NCI-H510A (cell line): ENCODE measurements at regions not wholly inside any gene's neighbourhood (a gene's known extent, or its start where the extent isn't known, plus 50 kb on each side); places are given as distances from the start of the nearest gene placed in this dataset.

Experiments
- DNase-seq: peaks from one replicate; lab custom pipeline; 2025; lab: John Stamatoyannopoulos, UW

DNA sequence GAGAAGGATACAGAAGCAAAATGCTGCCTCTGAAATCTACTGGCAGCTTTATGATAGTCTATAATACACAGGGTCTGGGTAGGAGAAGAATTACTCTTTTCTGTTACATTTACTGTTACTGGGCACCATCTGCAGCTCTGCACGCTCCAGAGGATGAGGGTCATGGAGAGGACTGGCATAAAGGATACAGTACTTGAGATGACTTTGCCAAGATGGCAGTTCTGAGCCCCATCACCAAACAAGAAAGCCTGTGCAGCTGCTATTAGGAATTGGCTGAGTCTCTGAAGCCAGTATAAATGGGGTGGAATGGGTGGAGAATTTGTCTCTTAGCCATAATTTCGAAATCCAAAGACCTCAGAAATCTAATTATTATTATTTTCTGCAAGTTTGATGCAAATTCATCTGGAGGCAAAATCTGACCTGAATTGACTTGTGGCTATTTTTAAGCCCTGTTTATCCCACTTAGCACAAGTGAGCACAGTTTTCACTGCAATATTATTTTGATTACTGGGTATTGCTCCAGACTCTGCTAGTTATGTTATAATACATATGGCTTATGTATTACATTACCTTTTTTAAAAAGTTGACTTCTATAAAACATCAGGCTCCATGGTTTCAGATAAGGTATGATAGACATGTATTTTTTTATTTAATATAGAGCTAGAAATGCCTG, 579.5 kb downstream of the MBD2 start:
- DNase-seq = no peak

GRCh38 chr18:53639687-53640086, 584.8 kb downstream of the MBD2 start:
- no peak for DNase-seq

- DNase-seq = no peak
Measured at GRCh38 chr18:53629337-53629736, 595.1 kb downstream of the MBD2 start.

GRCh38 chr18:53625997-53626599, 598.4 kb downstream of the MBD2 start:
- DNase-seq = no peak

DNA sequence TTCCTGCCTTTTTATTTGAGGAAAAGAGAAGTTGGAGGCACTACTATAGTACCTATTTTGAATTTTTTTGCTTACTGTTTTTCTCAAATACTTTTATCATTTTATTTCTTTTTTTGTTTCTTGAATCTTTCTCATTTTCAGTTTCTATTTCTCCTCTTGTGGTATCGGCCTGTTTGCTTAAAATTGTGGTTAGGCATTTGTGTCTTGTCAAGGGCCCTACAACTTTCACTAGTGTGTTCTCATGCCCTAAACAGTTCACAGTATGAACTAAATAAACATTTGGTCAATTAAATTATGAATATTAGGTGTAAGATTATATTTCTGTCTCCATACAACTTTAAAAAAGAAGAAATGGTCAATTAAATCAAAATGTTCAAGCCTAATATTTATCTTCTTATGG, 613.5 kb downstream of the MBD2 start:
- DNase-seq = no peak

GRCh38 chr18:53606792-53607191, 617.7 kb downstream of the MBD2 start:
- DNase-seq = no peak

DNA sequence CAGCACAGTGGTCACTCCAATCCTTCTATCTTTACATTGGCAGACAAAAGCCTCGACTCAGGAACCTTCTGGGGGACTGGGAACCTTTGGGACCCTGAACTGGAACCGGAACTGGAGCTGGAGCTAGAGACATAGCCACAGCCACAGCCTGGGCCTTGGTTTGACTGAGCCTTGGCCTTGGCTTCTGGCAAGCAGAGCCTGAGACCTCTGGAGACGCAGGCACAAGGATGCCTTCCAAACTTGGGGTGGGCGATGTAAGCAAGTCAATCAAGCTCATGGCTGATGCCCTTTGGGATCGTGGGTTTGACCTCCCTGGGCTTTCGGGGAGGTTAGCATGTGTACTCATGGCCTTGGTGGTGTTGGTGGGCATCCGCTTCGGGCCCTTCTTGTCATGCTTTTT, 619.3 kb downstream of the MBD2 start:
- DNase-seq = no peak

GRCh38 chr18:53603276-53603675, 621.2 kb downstream of the MBD2 start:
- DNase-seq = no peak

- DNase-seq = no peak
Measured at GRCh38 chr18:53601344-53601743, 623.1 kb downstream of the MBD2 start.

DNA sequence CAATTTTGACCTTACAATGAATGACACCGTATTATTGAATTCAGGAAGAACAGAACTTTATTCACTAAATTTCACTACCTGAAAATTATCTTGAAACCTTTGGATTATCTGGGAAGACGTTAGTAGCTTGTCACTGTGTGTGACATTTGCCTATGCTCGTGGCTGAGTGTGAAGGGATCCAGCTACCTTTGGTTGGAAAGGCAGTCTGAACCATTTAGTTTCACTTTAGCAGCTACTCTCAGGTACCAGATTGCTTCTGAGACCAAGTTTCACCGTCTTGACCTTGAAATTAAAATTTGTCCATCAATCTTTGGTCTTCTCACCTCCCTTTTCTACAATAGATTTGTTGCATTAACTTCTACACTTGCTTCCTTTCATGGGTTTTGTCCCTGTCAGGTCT, 637.5 kb downstream of the MBD2 start:
- no peak for DNase-seq
